ENCODE measurements at regions not wholly inside any gene's neighbourhood (a gene's known extent, or its start where the extent isn't known, plus 50 kb on each side); places are given as distances from the start of the nearest gene placed in this dataset.

DNA sequence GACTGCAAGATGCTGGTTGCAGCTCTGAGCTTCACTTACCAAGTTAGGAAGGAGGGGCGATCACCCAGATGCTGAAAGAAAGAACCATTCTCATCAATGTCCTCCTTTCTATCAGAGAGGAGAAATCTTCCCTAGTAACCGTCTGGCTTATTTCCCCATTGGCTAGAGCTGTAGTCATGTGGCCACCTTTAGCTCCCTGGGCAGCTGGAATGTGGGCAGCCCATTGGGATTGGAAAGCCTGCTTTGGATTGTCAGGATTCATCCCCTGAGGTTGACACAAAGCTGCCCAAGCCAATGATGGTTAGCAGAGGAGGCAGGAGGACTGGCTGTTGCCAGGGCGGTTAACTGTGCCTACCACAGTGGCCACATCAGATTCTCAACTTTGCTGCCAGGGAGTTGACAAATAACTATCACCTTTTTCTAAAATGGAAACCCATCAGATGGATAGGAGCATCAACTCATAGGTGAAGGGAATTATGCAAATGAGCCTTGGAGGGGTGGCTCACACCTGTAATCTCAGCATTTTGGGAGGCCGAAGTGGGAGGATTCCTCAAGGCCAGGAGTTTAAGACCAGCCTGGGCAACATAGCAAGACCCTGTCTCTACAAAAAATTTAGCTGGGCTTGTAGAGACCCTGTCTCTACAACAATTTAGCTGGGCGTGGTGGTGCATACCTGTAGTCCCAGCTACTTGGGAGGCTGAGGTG is 206.4 kb upstream of the GALNT17 start:
- no peaks in the 10 kb centered on the region for H3K36me3 ChIP-seq
- H3K27me3 ChIP-seq: no peaks in the 10 kb centered on the region
- TF ChIP-seq POLR2A (IDR thresholded peaks at IDR 0.05): no peak
- TF ChIP-seq, protein P1, sequence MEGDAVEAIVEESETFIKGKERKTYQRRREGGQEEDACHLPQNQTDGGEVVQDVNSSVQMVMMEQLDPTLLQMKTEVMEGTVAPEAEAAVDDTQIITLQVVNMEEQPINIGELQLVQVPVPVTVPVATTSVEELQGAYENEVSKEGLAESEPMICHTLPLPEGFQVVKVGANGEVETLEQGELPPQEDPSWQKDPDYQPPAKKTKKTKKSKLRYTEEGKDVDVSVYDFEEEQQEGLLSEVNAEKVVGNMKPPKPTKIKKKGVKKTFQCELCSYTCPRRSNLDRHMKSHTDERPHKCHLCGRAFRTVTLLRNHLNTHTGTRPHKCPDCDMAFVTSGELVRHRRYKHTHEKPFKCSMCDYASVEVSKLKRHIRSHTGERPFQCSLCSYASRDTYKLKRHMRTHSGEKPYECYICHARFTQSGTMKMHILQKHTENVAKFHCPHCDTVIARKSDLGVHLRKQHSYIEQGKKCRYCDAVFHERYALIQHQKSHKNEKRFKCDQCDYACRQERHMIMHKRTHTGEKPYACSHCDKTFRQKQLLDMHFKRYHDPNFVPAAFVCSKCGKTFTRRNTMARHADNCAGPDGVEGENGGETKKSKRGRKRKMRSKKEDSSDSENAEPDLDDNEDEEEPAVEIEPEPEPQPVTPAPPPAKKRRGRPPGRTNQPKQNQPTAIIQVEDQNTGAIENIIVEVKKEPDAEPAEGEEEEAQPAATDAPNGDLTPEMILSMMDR (IDR thresholded peaks at IDR 0.05): no peak
- DNase-seq: no peak
- H3K4me3 ChIP-seq: no peak overlapping the region
- intact Hi-C loops (cut with DNase I; ENCODE audit: low total_unique reads): no loop called here
- H3K27ac ChIP-seq: no peak overlapping the region
- H3K9me3 ChIP-seq: no peaks in the 10 kb centered on the region
- no peaks in the 10 kb centered on the region for H3K4me1 ChIP-seq

DNA sequence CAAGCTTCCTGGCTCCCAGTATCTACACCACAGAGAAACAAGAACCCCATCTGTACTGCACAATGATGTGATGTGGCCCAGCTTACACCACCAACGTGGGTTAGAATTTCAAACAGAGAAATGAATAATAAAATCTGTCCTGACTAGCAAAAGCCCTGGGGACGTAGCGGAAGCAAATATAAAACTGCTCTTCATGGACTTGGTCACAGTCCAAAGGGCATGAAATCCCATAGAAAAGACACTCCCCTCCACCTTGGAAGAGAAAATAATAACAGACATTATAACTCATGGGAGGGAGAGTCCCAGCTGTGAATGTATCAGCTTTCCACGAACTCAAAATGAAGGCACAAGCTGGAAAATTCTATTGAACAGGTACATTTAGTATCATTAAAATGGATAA is 205.3 kb upstream of the GALNT17 start:
- no peak for DNase-seq
- TF ChIP-seq, protein P1 (IDR thresholded peaks at IDR 0.05): no peak
- TF ChIP-seq POLR2A (IDR thresholded peaks at IDR 0.05): no peak
- H3K27ac ChIP-seq: no peak overlapping the region
- H3K27me3 ChIP-seq: no peaks in the 10 kb centered on the region
- no peaks in the 10 kb centered on the region for H3K36me3 ChIP-seq
- no peak overlapping the region for H3K4me3 ChIP-seq
- no peaks in the 10 kb centered on the region for H3K4me1 ChIP-seq
- H3K9me3 ChIP-seq: no peaks in the 10 kb centered on the region
- intact Hi-C loops (cut with DNase I; ENCODE audit: low total_unique reads): no loop called here

DNA sequence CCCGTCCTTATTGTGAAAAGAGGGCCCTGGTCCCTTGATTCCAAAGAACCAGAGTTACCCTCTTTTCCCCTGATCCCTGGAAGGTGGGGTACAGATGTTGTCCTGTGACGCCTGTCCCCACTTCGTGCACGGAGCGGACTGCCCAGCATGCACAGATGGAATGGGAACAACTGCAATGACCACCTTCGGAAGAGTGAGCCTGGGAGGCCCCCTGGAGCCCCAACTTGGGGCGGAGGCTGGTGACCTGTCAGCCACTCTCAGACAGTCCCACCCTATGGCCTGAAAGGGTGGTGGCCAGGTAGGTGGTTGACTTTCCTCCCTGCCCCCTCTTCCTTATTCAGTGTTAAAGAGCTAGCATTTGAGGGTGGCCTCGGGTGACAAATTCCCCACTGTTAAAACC is 196.6 kb upstream of the GALNT17 start:
- intact Hi-C loops (cut with DNase I; ENCODE audit: low total_unique reads): no loop called here
- H3K4me1 ChIP-seq: no peaks in the 10 kb centered on the region
- no peak for DNase-seq
- H3K9me3 ChIP-seq: no peaks in the 10 kb centered on the region
- H3K27me3 ChIP-seq: no peaks in the 10 kb centered on the region
- no peak overlapping the region for H3K27ac ChIP-seq
- no peaks in the 10 kb centered on the region for H3K36me3 ChIP-seq
- H3K4me3 ChIP-seq: no peak overlapping the region
- TF ChIP-seq, protein P1 (IDR thresholded peaks at IDR 0.05): no peak
- no peak for TF ChIP-seq POLR2A (IDR thresholded peaks at IDR 0.05)

DNA sequence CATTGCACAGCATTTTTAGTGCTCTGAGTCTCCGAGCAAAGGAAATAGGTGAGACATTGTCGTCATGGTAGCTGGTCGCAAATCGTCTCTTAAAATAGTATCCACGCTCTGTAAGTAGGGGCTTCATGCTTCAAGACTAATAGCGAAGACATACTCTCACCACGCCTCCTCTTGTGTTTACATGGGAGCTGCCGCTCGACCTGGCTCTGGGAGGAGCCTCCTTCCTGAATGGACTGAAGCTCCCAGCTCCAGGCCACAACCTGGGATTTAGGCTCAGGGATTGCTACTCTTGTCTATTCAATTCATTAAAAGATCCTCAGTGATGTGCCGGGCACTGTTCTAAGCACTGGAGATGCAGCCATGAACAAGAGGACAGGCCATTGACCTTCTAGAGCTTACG is 196.1 kb upstream of the GALNT17 start:
- no peak for DNase-seq
- Histone ChIP-seq H3K27ac (no peak overlapping the region), H3K4me1 (no peaks in the 10 kb centered on the region), H3K36me3 (no peaks in the 10 kb centered on the region), H3K27me3 (no peaks in the 10 kb centered on the region), H3K9me3 (no peaks in the 10 kb centered on the region), H3K4me3 (no peak overlapping the region)
- intact Hi-C loops (cut with DNase I; ENCODE audit: low total_unique reads): no loop called here
- TF ChIP-seq POLR2A (IDR thresholded peaks at IDR 0.05): no peak
- TF ChIP-seq, protein P1 (IDR thresholded peaks at IDR 0.05): no peak

DNA sequence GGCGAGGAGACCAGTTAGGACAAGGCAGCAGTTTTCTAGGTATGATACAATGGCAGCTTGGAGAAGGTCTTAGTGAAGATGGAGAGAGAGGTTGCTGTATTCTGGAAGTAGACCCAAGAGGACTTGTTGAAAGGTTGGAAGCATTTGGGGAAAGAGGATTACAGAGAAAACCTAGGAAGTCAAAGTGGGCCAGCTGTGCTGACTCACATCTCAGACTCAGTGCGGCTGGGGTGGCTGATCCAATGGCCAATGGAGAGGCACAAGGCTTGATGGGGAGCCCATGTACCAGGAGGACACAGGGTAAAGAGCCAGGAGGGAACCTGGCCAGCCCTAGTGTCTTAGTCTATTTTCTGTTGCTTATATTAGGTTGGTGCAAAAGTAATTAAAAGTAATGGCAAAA is 194.5 kb upstream of the GALNT17 start:
- DNase-seq: no peak
- Histone ChIP-seq H3K27me3 (no peaks in the 10 kb centered on the region), H3K27ac (no peak overlapping the region), H3K36me3 (no peaks in the 10 kb centered on the region), H3K4me3 (no peak overlapping the region), H3K9me3 (no peaks in the 10 kb centered on the region), H3K4me1 (no peaks in the 10 kb centered on the region)
- TF ChIP-seq POLR2A (IDR thresholded peaks at IDR 0.05): no peak
- TF ChIP-seq, protein P1 (IDR thresholded peaks at IDR 0.05): no peak
- intact Hi-C loops (cut with DNase I; ENCODE audit: low total_unique reads): no loop called here
